ENCODE measurements at regions not wholly inside any gene's neighbourhood (a gene's known extent, or its start where the extent isn't known, plus 50 kb on each side); places are given as distances from the start of the nearest gene placed in this dataset.

DNA sequence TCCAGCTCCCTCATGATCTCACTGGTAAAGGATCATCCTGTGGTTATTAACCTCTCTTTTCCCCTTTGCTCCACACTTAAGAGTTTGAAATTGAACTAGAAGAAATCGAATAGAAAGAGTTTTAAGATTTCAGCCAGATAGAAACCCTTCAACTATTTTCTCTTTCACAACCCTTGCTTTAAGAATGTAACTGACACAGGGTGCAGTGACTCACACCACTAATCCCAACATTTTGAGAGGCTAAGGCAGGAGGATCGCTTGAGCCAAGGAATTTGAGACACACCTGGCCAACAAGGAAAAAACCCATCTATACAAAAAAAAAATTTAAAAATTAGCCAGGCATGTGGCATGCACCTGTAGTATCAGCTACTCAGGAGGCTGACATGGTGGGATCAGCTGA is 150.7 kb upstream of the NLGN4Y start (continued):
- no peak for TF ChIP-seq KDM1A (IDR thresholded peaks at IDR 0.05; ENCODE audit: borderline replicate concordance, low read length)
- TF ChIP-seq NANOG (IDR thresholded peaks at IDR 0.05; ENCODE audit: insufficient read depth, low read depth, low read length, poor library complexity, severe bottlenecking), result no peak
- no peak for TF ChIP-seq MAFK (IDR thresholded peaks at IDR 0.05; ENCODE audit: low read depth, low read length)
- TF ChIP-seq YY1 (IDR thresholded peaks at IDR 0.05; ENCODE audit: low read depth, low read length), result no peak
